HG03064 (cell line): ENCODE measurements at regions not wholly inside any gene's neighbourhood (a gene's known extent, or its start where the extent isn't known, plus 50 kb on each side); places are given as distances from the start of the nearest gene placed in this dataset.
"Not testable (repeated sequence)": the region's sequence is repeated elsewhere in the genome, so short reads cannot be mapped to it uniquely, and the experiment has no call there.

Experiments used
- ATAC-seq: cut with Tn5 transposase; IDR thresholded peaks from one replicate; pipeline ENCODE4 v1.9.1; 2021; ENCODE audit warnings: low read depth; ENCODE audit not compliant: unreplicated experiment

GRCh38 chr18:51248685-51249084 is 51.2 kb upstream of the MEX3C start:
- ATAC-seq, result no peak

- no peak for ATAC-seq
Observed at GRCh38 chr18:51250006-51250405, 52.5 kb upstream of the MEX3C start.

- no peak for ATAC-seq
Observed at GRCh38 chr18:51250458-51251024, 53.1 kb upstream of the MEX3C start.

- ATAC-seq, result peak; percentile 97
Observed at GRCh38 chr18:51251625-51252024, 54.1 kb upstream of the MEX3C start.

GRCh38 chr18:51253476-51253875 is 56.0 kb upstream of the MEX3C start:
- ATAC-seq, result no peak

- no peak for ATAC-seq
Observed at GRCh38 chr18:51255693-51256092, 58.2 kb upstream of the MEX3C start.

GRCh38 chr18:51257150-51257549 is 59.7 kb upstream of the MEX3C start:
- no peak for ATAC-seq

- no peak for ATAC-seq
Observed at GRCh38 chr18:51260118-51260517, 62.6 kb upstream of the MEX3C start.

- ATAC-seq, result not testable (repeated sequence)
Observed at GRCh38 chr18:51266077-51266476, 68.6 kb upstream of the MEX3C start.

GRCh38 chr18:51266773-51267172 is 69.3 kb upstream of the MEX3C start:
- no peak for ATAC-seq

- no peak for ATAC-seq
Observed at GRCh38 chr18:51273437-51273836, 76.0 kb upstream of the MEX3C start.

GRCh38 chr18:51275712-51276476 is 78.4 kb upstream of the MEX3C start:
- no peak for ATAC-seq

- ATAC-seq, result no peak
Observed at GRCh38 chr18:51278045-51278649, 80.7 kb upstream of the MEX3C start.

GRCh38 chr18:51279367-51279984 is 82.0 kb upstream of the MEX3C start:
- ATAC-seq, result no peak

GRCh38 chr18:51287818-51288508 is 90.5 kb upstream of the MEX3C start:
- no peak for ATAC-seq

GRCh38 chr18:51288582-51288981 is 91.1 kb upstream of the MEX3C start:
- no peak for ATAC-seq

- ATAC-seq, result no peak
Observed at GRCh38 chr18:51290860-51291259, 93.4 kb upstream of the MEX3C start.

- no peak for ATAC-seq
Observed at GRCh38 chr18:51300912-51301311, 103.4 kb upstream of the MEX3C start.

- ATAC-seq, result no peak
Observed at GRCh38 chr18:51301376-51301775, 103.9 kb upstream of the MEX3C start.

GRCh38 chr18:51316677-51317076 is 119.2 kb upstream of the MEX3C start:
- no peak for ATAC-seq

GRCh38 chr18:51321696-51322095 is 124.2 kb upstream of the MEX3C start:
- ATAC-seq, result no peak
